ENCODE measurements at regions not wholly inside any gene's neighbourhood (a gene's known extent, or its start where the extent isn't known, plus 50 kb on each side); places are given as distances from the start of the nearest gene placed in this dataset.

- H3K4me3 ChIP-seq (ENCODE audit: low read depth, low read length), result no peak overlapping the region
- TF ChIP-seq CTCF (IDR thresholded peaks at IDR 0.05; ENCODE audit: control insufficient read depth, extremely low read depth, insufficient read depth), result no peak
- no peak for DNase-seq (ENCODE audit: low read depth)
These were observed 67.4 kb upstream of the HPCAL1 start for GRCh38 chr2:10235099-10235908.

DNA sequence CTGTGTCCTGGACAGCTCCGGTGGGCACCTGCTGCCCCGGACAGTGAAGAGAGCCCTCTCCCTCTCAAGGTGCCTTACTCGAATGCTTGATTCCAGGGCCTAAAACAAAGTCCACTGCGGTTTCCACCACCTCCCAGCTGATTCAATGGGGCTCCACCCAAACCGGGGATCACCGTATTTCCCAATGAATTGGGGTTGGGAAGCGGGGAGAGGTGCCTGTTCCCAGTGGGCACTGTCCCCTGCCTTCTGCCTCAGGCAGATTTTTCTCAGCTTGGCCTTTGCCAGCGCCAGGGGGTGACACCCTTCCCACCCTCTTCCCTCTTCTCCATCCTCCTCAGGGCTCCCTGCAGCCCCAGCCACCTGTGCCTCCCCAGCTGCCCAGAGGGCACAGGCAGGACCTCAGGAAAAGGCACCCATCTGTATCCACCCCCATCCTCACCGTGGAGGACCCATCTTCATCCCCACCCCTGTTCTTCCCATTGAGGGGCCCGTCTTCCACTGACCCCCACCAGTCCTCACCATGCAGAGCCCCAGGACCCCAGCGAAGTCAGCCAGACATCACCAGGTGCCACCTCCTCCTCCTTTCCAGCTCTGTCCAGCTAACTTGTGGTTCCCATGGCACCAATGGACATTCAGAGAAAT lies 66.7 kb upstream of the HPCAL1 start:
- no peak for DNase-seq (ENCODE audit: low read depth)
- no peak for TF ChIP-seq CTCF (IDR thresholded peaks at IDR 0.05; ENCODE audit: control insufficient read depth, extremely low read depth, insufficient read depth)
- H3K4me3 ChIP-seq (ENCODE audit: low read depth, low read length), result no peak overlapping the region

DNA sequence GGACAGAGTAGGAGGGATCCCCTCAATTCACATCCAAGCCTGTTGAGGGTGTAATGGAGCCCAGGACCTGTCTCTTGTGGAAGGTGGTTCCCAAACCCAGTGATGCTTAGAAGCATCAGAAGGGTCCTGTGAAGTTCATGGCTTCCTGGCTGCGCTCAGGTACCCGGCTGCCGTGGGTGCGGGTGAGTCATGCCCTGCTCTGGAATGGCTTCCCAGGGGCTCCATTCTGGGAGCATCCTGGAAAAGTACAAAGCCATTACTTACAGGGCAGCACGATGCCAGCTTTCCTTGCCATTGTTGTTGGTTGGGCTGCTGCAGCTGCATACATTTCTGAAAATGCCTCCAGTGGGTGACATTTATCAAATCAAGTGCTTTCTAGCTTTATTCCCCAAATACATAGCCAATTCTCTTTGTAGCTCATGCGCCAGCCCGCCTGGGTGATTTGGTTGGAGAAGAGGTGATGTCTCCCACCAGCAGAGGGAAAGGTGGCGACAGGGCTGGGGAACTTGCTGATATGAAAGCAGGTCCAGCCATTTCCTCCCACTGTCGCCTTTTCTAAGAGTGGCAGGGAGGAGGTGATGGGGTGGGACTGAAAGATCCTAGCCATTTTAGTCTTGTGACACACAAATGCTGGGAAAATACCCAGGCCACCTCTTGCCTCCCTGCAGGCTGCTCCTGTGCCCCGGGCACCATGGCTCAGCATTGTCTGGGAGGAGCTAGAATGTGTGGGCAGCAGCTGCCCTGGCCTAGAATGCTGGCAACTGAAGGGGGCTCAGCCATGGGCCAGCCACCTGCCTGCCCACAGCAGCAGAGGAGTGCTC lies 65.9 kb upstream of the HPCAL1 start:
- H3K4me3 ChIP-seq (ENCODE audit: low read depth, low read length), result no peak overlapping the region
- TF ChIP-seq CTCF (IDR thresholded peaks at IDR 0.05; ENCODE audit: control insufficient read depth, extremely low read depth, insufficient read depth), result no peak
- no peak for DNase-seq (ENCODE audit: low read depth)

GRCh38 chr2:10237392-10238321 lies 65.0 kb upstream of the HPCAL1 start:
- H3K4me3 ChIP-seq (ENCODE audit: low read depth, low read length), result no peak overlapping the region
- no peak for DNase-seq (ENCODE audit: low read depth)
- no peak for TF ChIP-seq CTCF (IDR thresholded peaks at IDR 0.05; ENCODE audit: control insufficient read depth, extremely low read depth, insufficient read depth)

DNA sequence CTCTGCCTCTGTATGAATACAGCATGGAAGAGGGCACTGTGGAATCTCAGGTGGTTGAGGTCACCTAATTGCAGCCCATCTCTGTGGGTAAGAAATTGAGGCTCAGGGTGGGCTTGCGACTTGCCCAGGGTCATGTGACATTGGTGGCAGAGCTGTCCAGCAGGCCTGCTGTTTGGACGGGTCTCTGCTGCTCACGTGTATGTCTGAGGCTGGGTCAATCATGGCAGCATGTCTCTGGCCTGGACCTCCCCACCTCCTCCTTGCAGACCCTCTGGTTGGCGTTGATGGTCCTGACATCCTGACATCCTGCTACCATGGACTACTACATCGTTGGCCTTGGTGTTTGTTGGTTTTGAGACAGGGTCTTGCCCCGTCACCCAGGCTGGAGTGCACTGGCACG lies 64.3 kb upstream of the HPCAL1 start:
- TF ChIP-seq CTCF (IDR thresholded peaks at IDR 0.05; ENCODE audit: control insufficient read depth, extremely low read depth, insufficient read depth), result no peak
- DNase-seq (ENCODE audit: low read depth), result no peak
- H3K4me3 ChIP-seq (ENCODE audit: low read depth, low read length), result no peak overlapping the region

- no peak for DNase-seq (ENCODE audit: low read depth)
- H3K4me3 ChIP-seq (ENCODE audit: low read depth, low read length), result no peak overlapping the region
- TF ChIP-seq CTCF (IDR thresholded peaks at IDR 0.05; ENCODE audit: control insufficient read depth, extremely low read depth, insufficient read depth), result no peak
These were observed 63.7 kb upstream of the HPCAL1 start for GRCh38 chr2:10238991-10239485.

Measured in LNCaP clone FGC (cell line).